Left lung (tissue), 4 donors: ENCODE measurements at regions not wholly inside any gene's neighbourhood (a gene's known extent, or its start where the extent isn't known, plus 50 kb on each side); places are given as distances from the start of the nearest gene placed in this dataset.

ENCODE experiments used
- ATAC-seq: fragments of 200-7000 bp; cut with Tn5 transposase; one replicate; pipeline ENCODE4 v1.9.1; 2020; ENCODE audit warnings: moderate library complexity
- DNase-seq, 4 donors: peaks; one replicate each; pipeline ENCODE4 v3.0.0-alpha.2; 2013 to 2020
- H3K27ac ChIP-seq, 2 donors: fragments of 200-600 bp; sonication (generic) in 1 of 2; one replicate each; pipeline versions ENCODE4 v1.5.0 to v1.8.0; 2020 to 2021
- H3K27me3 ChIP-seq, 2 donors: fragments of 200-600 bp; sonication (generic) in 1 of 2; one replicate each; pipeline versions ENCODE4 v1.5.0 to v1.8.0; 2020 to 2021
- H3K36me3 ChIP-seq, 2 donors: fragments of 200-600 bp; sonication (generic) in 1 of 2; one replicate each; pipeline versions ENCODE4 v1.5.0 to v1.8.0; 2020 to 2021
- H3K4me1 ChIP-seq, 2 donors: fragments of 200-600 bp; one replicate each; pipeline ENCODE4 v1.8.0; 2021
- H3K4me3 ChIP-seq, 2 donors: fragments of 200-600 bp; sonication (generic) in 1 of 2; one replicate each; pipeline versions ENCODE4 v1.5.0 to v1.8.0; 2020 to 2021; ENCODE audit warnings: mild to moderate bottlenecking in 1 of 2
- H3K9me3 ChIP-seq, 2 donors: fragments of 200-600 bp; sonication (generic) in 1 of 2; one replicate each; pipeline versions ENCODE4 v1.5.0 to v1.8.0; 2020 to 2021
- intact Hi-C, 2 donors: fragments of 100-400 bp; cut with DNase I; formaldehyde crosslinking; loops; one replicate each; pipeline versions ENCODE4 v1.11.2 to v1.14.2; 2022
- TF ChIP-seq, protein P1 (sequence below), 2 donors: fragments of 200-600 bp; sonication (generic) in 1 of 2; IDR thresholded peaks; one replicate each; pipeline versions ENCODE4 v1.5.0 to v1.8.0; 2021; ENCODE audit warnings: antibody characterized with exemption in 2 of 2
- donor health status: DM: no; HTN: yes; CAD: no.
- donor health status: DM: no; HTN: no; CAD: no.

DNA sequence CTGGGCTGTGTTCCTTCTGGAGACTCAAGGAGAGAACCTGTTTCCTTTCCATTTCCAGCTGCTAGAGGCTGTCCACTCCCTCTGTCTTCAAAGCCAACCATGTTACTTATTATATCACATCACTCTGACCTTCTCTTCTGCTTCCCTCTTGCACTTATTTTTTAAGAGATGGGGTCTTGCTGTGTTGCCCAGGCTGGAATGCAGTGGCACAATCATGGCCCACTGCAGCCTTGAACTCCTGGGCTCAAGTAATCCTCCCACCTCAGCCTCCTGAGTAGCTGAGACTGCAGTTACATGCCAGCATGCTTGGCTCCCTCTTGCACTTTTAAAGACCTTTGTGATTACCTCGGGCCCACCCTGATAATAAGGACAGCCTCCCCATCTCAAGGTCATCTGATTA lies 160.0 kb upstream of the DTNBP1 start:
- no peak for ATAC-seq
- TF ChIP-seq, protein P1, sequence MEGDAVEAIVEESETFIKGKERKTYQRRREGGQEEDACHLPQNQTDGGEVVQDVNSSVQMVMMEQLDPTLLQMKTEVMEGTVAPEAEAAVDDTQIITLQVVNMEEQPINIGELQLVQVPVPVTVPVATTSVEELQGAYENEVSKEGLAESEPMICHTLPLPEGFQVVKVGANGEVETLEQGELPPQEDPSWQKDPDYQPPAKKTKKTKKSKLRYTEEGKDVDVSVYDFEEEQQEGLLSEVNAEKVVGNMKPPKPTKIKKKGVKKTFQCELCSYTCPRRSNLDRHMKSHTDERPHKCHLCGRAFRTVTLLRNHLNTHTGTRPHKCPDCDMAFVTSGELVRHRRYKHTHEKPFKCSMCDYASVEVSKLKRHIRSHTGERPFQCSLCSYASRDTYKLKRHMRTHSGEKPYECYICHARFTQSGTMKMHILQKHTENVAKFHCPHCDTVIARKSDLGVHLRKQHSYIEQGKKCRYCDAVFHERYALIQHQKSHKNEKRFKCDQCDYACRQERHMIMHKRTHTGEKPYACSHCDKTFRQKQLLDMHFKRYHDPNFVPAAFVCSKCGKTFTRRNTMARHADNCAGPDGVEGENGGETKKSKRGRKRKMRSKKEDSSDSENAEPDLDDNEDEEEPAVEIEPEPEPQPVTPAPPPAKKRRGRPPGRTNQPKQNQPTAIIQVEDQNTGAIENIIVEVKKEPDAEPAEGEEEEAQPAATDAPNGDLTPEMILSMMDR (IDR thresholded peaks at IDR 0.05), result no peak
- no peaks in the 10 kb centered on the region for H3K27me3 ChIP-seq
- no peaks in the 10 kb centered on the region for H3K36me3 ChIP-seq
- H3K27ac ChIP-seq, result no peak overlapping the region
- no peaks in the 10 kb centered on the region for H3K4me1 ChIP-seq
- intact Hi-C loops, result no loop called here
- no peaks in the 10 kb centered on the region for H3K9me3 ChIP-seq
- no peak for DNase-seq
- H3K4me3 ChIP-seq, result no peak overlapping the region

GRCh38 chr6:15819841-15820240 lies 157.0 kb upstream of the DTNBP1 start:
- Histone ChIP-seq H3K36me3 (no peaks in the 10 kb centered on the region), H3K27ac (no peak overlapping the region), H3K4me3 (no peak overlapping the region), H3K9me3 (no peaks in the 10 kb centered on the region), H3K4me1 (no peaks in the 10 kb centered on the region), H3K27me3 (no peaks in the 10 kb centered on the region)
- ATAC-seq (no peak), DNase-seq (no peak)
- TF ChIP-seq, protein P1 (IDR thresholded peaks at IDR 0.05), result no peak
- intact Hi-C loops, result no loop called here

- no peaks in the 10 kb centered on the region for H3K27me3 ChIP-seq
- intact Hi-C loops, result no loop called here
- H3K9me3 ChIP-seq, result no peaks in the 10 kb centered on the region
- no peak for ATAC-seq
- H3K36me3 ChIP-seq, result no peaks in the 10 kb centered on the region
- no peak overlapping the region for H3K4me3 ChIP-seq
- no peak for DNase-seq
- no peaks in the 10 kb centered on the region for H3K4me1 ChIP-seq
- no peak overlapping the region for H3K27ac ChIP-seq
- TF ChIP-seq, protein P1 (IDR thresholded peaks at IDR 0.05), result no peak
These were observed 156.4 kb upstream of the DTNBP1 start for GRCh38 chr6:15819226-15819625.

DNA sequence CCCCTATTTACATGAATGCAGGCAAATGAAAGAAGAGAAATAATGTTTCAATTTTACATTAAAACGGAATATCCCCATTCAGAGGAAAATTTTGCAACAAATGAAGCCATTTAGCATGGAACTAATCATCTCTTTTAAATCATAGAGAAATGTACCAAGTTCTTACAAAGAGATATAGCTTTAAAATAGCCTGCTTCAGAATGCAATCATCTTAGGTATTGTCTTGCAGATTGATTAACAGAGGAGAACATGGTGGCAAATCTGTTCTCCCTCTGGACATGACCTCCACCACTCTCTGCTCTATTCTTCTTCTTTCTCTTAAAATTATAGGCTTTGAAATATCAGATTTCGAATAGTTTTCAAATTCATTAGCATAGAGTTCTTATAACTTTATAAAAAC lies 155.7 kb upstream of the DTNBP1 start:
- ATAC-seq, result no peak
- no peaks in the 10 kb centered on the region for H3K36me3 ChIP-seq
- DNase-seq, result no peak
- no peak overlapping the region for H3K27ac ChIP-seq
- H3K9me3 ChIP-seq, result no peaks in the 10 kb centered on the region
- no peaks in the 10 kb centered on the region for H3K4me1 ChIP-seq
- no peaks in the 10 kb centered on the region for H3K27me3 ChIP-seq
- TF ChIP-seq, protein P1 (IDR thresholded peaks at IDR 0.05), result no peak
- H3K4me3 ChIP-seq, result no peak overlapping the region
- intact Hi-C loops, result no loop called here

GRCh38 chr6:15818044-15818443 lies 155.2 kb upstream of the DTNBP1 start:
- TF ChIP-seq, protein P1 (IDR thresholded peaks at IDR 0.05), result no peak
- no peak for ATAC-seq
- no peaks in the 10 kb centered on the region for H3K27me3 ChIP-seq
- DNase-seq, result no peak
- H3K9me3 ChIP-seq, result no peaks in the 10 kb centered on the region
- intact Hi-C loops, result no loop called here
- H3K4me1 ChIP-seq, result no peaks in the 10 kb centered on the region
- no peak overlapping the region for H3K4me3 ChIP-seq
- no peaks in the 10 kb centered on the region for H3K36me3 ChIP-seq
- H3K27ac ChIP-seq, result no peak overlapping the region
